ENCODE measurements at regions not wholly inside any gene's neighbourhood (a gene's known extent, or its start where the extent isn't known, plus 50 kb on each side); places are given as distances from the start of the nearest gene placed in this dataset.
"Not testable (repeated sequence)": the region's sequence is repeated elsewhere in the genome, so short reads cannot be mapped to it uniquely, and the experiment has no call there.

GRCh38 chr2:128604581-128604980 lies 285.9 kb upstream of the HS6ST1 start:
- not testable (repeated sequence) for DNase-seq

GRCh38 chr2:128605421-128605820 lies 286.8 kb upstream of the HS6ST1 start:
- no peak for DNase-seq

GRCh38 chr2:128605931-128606330 lies 287.3 kb upstream of the HS6ST1 start:
- DNase-seq: no peak

GRCh38 chr2:128606837-128607236 lies 288.2 kb upstream of the HS6ST1 start:
- DNase-seq: no peak

GRCh38 chr2:128607440-128607839 lies 288.8 kb upstream of the HS6ST1 start:
- DNase-seq: no peak

GRCh38 chr2:128607911-128608506 lies 289.3 kb upstream of the HS6ST1 start:
- no peak for DNase-seq

GRCh38 chr2:128608921-128609880 lies 290.5 kb upstream of the HS6ST1 start:
- no peak for DNase-seq

GRCh38 chr2:128610496-128610895 lies 291.8 kb upstream of the HS6ST1 start:
- DNase-seq: no peak

GRCh38 chr2:128611421-128612320 lies 293.0 kb upstream of the HS6ST1 start:
- no peak for DNase-seq

- no peak for DNase-seq
Measured at GRCh38 chr2:128612628-128613027, 294.0 kb upstream of the HS6ST1 start.

GRCh38 chr2:128613351-128613750 lies 294.7 kb upstream of the HS6ST1 start:
- DNase-seq: no peak

GRCh38 chr2:128613876-128614275 lies 295.2 kb upstream of the HS6ST1 start:
- no peak for DNase-seq

- DNase-seq: not testable (repeated sequence)
Measured at GRCh38 chr2:128614907-128615306, 296.2 kb upstream of the HS6ST1 start.

- DNase-seq: no peak
Measured at GRCh38 chr2:128615571-128615970, 296.9 kb upstream of the HS6ST1 start.

- no peak for DNase-seq
Measured at GRCh38 chr2:128617029-128617590, 298.4 kb upstream of the HS6ST1 start.

GRCh38 chr2:128617661-128618060 lies 299.0 kb upstream of the HS6ST1 start:
- DNase-seq: no peak

GRCh38 chr2:128618642-128619041 lies 300.0 kb upstream of the HS6ST1 start:
- no peak for DNase-seq

- no peak for DNase-seq
Measured at GRCh38 chr2:128619471-128620325, 301.0 kb upstream of the HS6ST1 start.

- no peak for DNase-seq
Measured at GRCh38 chr2:128621074-128621473, 302.4 kb upstream of the HS6ST1 start.

- DNase-seq: no peak
Measured at GRCh38 chr2:128622371-128622770, 303.7 kb upstream of the HS6ST1 start.

GRCh38 chr2:128622955-128623620 lies 304.4 kb upstream of the HS6ST1 start:
- DNase-seq: no peak

All from activated gamma-delta T cell treated with Interleukin-2 at 50 U/mL for 16 hours (primary cell).